GM18951 (cell line): ENCODE measurements at regions not wholly inside any gene's neighbourhood (a gene's known extent, or its start where the extent isn't known, plus 50 kb on each side); places are given as distances from the start of the nearest gene placed in this dataset.
"Not testable (repeated sequence)": the region's sequence is repeated elsewhere in the genome, so short reads cannot be mapped to it uniquely, and the experiment has no call there.

Source experiments
- POLR2A ChIP-seq: IDR thresholded peaks from 4 replicates; pipeline ENCODE4 v1.6.1; 2011; ENCODE audit warnings: mild to moderate bottlenecking; ENCODE audit not compliant: insufficient read length, insufficient read depth; ENCODE audit errors: extremely low read depth
- in situ Hi-C: fragments of 300-500 bp; cut with MboI; formaldehyde crosslinking; loops from one replicate; pipeline ENCODE4 v1.12.0; 2022; ENCODE audit warnings: low sequenced_read_pairs, mixed read lengths, inconsistent platforms; ENCODE audit not compliant: unreplicated experiment

DNA sequence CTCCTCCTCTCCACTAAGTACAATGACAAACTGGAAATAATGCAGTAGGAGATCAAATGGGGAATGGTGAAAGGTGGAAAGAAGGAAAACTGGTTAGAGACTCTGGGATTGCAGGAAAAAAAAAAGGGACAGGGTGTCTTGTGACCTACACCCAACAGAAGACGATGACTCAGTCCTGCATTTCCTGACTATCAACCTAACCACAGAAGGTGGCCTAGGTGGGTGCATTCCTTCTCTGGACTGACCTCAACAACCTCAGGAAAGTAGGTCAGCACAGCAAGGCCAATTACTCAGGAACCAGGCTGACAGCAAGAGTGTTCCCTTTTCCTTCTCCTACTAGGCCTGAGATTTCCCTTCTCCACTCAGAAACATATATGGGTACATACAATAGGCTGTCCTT, 1386.4 kb upstream of the ZEB2 start:
- in situ Hi-C loops = no loop called here
- TF ChIP-seq POLR2A = no peak

DNA sequence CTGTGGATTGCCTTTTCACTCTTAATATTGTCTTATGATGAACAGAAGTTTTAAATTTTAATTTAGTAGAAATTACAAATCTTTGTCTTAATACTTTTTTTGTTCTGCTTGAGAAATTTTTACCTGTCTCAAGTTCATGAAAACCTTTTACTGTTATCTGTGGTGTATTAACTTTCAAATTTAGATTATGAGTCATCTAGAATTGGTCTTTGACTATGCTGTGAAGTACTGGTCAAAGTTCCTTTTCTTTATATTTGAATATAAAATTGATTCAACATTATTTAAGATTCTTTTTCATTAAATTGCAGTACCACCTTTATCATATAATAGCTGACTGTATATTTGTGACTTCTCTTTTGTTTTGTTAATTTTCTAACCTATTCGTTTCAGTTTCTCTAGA, 1385.5 kb upstream of the ZEB2 start:
- in situ Hi-C loops = no loop called here
- no peak for TF ChIP-seq POLR2A

DNA sequence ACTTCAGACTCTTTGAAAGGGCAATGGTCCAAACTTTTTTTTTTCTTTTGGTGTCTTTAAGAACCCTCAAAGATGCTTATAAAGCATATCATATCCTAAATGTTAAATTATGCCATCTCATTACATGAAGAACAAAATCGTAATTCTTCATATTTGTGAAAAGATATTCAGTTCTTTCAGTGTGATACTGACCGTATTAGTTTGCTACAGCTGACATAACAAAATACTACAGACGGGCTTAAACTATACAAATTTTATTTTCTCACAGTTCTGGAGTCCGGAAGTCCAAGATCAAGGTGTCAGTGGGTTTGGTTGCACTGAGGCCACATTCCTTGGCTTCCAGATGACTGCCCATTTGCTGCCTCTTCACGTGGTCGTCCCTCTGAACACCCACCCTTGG, 1377.2 kb upstream of the ZEB2 start:
- in situ Hi-C loops = no loop called here

DNA sequence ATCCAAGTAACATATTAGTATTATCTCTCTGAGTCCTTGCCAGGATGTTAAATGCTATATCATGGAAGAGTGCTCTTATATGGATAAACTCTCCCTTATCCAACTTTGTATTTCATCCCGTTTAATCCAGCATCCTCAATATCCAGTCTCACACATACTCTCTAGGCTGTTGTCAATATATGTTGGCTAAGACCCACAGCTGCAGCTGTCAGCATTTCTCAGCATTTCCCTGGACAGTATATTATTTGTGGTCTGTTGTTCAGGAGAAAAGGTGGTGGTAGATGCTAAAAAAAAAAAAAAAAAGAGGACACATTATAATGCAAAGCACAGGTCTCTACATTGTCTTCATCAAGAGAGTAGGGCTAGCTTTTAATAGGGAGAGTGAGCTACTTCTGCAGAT, 1368.0 kb upstream of the ZEB2 start:
- TF ChIP-seq POLR2A = no peak
- in situ Hi-C loops = no loop called here

More for the DNA sequence above, 1377.2 kb upstream of the ZEB2 start:
- TF ChIP-seq POLR2A = no peak

DNA sequence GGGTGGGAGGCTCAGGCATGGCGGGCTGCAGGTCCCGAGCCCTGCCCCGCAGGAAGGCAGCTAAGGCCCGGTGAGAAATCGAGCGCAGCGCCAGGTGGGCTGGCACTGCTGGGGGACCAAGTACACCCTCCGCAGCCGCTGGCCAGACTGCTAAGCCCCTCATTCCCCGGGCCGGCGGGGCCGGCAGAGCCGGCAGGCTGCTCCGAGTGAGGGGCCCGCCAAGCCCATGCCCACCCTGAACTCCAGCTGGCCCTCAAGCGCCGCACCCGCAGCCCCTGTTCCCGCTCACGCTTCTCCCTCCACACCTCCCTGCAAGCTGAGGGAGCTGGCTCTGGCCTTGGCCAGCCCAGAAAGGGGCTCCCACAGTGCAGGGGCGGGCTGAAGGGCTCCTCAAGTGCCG, 1361.1 kb upstream of the ZEB2 start:
- in situ Hi-C loops = not testable (repeated sequence)

DNA sequence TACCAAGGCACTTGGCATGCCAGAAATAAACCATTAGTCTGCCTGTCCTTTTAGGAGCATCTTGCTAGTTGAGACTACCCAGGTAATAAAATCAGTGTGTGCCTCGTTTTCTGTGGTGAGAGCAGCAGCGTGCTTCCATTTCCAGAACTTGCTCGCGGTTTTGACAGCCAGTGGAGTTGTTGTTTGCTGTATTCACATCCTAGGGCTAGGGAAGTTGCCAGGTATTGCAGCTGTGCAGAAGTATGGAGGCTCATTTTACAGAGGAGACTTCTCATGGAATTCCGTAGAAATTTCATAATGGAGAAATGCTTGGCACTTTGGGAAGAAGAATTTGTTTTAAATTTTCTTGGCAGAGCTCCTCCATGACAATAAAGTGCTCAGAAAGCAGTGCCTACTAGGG, 1355.1 kb upstream of the ZEB2 start:
- in situ Hi-C loops = no loop called here
- TF ChIP-seq POLR2A = no peak

DNA sequence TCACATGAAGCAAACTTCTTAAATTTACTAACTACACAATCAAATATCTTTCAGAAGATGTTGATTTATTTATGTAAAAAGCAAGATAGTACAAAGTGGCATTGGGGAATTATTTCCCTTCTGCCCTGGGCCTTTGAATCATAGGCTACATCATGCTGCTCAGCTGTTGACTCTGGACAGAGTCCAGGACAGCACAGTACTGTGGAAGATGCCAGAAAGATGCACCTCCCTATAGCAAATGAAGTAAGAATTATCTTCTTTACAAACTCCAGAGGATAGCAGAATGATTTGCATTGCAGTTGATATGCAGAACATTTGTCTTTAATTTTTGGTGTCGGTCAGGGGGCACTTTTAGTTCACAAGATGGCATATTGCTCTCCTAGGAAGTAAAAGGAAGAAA, 1354.5 kb upstream of the ZEB2 start:
- no peak for TF ChIP-seq POLR2A
- in situ Hi-C loops = no loop called here

DNA sequence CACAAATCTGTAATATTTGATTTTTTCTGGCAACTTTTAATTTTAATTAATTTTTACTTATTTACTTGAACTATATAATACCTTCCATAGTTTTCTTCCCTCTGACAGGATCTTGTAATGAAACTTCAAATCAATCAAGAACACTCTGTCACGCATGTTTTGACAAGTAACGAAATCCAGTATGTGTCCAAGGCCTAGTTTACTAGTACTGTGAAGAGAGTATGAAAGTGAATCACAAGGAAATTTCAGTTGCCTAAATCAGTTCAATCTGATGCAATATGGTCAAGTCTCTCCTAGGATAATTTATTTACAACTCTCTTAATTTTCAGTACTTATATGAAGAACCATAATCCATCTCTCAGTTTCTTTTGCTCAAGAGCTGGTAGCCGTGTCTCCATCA, 1344.6 kb upstream of the ZEB2 start:
- in situ Hi-C loops = no loop called here
- no peak for TF ChIP-seq POLR2A

DNA sequence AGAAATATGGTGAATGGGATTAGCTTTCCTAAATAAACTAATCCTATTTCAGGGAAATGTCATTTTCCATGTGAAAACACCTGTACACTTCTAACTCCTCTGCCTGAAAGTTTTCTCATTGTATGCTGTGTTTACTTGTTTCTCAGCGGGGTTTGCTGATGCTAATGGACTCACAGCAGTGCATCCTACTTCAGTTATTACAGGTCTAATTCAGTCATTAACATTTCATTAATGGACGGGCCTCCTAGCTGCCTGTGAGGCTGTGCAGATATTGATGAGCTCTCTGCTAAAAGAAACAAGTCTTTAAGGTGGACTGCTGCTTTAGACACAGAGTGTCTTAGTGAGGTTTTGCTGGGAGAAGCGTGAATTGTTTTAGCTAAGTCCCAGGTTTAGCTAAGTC, 1342.0 kb upstream of the ZEB2 start:
- in situ Hi-C loops = no loop called here

DNA sequence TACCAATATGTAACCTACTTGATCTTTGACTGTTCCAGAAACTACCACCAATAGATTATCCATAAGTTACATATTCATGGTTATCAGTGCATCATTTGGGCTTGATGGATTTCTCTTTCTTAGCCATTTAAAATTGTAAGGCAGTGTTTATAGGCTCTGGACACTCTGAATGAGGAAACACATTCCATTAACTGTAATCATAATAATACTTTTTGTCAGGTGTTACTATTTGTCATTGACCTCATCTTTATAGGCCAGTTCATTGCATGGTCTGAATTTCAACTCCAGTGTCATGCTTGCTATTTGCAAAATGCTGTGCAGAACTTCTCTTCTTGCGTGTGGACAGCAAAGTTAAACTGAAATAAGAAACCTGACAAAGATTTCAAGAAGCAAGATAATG, 1340.2 kb upstream of the ZEB2 start:
- no peak for TF ChIP-seq POLR2A
- in situ Hi-C loops = no loop called here

More for the DNA sequence above, 1342.0 kb upstream of the ZEB2 start:
- no peak for TF ChIP-seq POLR2A

DNA sequence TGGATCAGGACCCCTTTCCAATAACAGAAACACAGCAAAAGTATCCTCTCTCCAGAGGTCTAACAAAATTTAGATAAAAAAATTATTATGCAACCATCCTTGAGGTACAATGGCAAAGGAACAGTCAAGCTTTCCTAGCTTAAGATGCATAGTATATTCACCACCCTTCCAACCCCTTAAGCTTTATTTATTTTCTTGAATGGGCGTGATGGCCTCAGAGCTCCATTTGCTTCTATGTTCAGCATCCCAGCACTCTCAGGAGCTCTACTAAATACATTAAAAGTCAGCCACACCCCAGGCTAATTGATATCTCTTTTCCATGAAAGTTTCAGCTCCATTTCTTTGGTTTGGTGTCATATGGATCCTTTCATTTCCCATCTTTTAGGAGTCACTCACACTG, 1335.2 kb upstream of the ZEB2 start:
- in situ Hi-C loops = no loop called here
- TF ChIP-seq POLR2A = no peak

DNA sequence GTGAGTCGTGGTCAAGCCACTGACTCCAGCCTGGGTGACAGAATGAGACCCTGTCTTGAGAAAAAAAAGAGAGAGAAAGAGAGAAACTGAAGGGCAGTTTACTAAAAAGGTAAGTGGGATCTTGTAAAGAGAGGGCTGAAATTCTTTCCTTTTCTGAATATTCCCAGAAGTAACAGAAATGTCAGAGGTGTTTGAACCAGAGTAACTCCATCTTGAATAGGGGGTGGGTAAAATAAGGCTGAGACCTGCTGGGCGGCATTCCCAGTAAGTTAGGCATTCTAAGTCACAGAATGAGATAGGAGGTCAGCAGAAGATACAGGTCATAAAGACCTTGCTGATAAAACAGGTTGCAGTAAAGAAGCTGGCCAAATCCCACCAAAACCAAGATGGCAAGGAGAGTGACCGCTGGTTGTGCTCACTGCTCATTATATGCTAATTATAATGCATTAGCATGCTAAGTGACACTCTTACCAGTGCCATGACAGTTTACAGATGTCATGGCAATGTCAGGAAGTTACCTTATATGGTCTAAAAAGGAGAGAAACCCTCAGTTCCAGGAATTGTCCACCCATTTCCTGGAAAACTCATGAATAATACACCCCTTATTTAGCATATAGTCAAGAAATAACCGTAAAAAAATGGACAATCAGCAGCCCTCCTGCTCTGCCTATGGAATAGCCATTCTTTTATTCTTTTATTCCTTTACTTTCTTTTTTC, 1334.3 kb upstream of the ZEB2 start:
- in situ Hi-C loops = no loop called here
- no peak for TF ChIP-seq POLR2A

DNA sequence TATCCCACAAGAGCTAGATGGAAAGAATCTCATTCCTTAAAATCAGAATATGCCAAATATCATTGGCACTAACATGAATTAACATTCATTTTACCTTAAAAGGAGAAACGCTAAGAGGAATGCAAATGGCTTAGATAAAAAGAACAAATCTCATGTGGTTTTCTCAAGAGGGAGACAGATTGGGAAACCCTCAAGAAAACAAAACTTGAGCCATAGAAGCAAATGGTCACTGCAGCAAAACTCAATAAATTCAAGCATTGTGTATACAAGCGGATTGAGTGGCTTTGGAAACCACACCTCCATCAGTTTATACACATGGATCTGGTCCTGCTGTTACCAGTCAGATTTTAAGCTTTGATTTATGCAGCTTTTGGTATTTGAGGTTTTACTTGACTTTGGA, 1331.8 kb upstream of the ZEB2 start:
- no peak for TF ChIP-seq POLR2A
- in situ Hi-C loops = no loop called here

DNA sequence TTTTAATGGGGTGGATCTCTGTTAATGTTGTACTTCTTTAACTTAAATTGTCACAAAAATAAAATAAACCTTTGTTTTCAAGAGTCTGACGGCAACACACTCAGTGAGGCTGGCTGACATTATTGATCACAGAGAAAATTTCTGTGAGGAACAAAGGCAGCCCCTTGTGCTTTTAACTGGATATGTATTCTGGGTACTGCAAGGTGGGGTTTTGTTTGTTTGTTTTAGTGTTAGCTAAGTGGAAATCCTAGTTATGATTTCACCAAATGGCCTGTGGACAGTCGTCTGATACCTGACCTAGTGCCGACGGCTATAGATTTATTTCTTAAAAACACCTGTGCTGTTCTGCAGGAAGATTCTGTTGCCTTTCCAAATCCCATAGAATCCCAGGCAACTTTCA, 1329.5 kb upstream of the ZEB2 start:
- in situ Hi-C loops = no loop called here
- no peak for TF ChIP-seq POLR2A

DNA sequence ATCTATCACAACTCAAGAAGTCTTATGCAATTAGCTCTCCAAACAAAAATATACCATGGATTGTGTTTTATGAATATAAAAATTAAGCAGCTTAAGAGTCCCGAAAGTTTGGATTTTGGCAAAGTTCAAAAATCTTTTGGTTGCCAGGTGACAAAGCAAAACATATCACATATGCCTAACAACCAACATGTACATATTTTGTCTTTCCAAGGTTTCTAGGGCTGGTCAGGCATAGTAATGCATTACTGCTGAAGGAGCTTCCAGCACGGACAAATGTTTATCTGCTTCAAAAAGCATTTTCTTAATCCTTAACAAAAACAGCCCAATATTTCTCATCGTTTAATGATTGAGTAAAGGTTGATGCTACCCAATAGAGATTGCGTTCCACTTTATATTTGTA, 1327.1 kb upstream of the ZEB2 start:
- no peak for TF ChIP-seq POLR2A
- in situ Hi-C loops = no loop called here
